GM12865 (cell line): ENCODE measurements at regions not wholly inside any gene's neighbourhood (a gene's known extent, or its start where the extent isn't known, plus 50 kb on each side); places are given as distances from the start of the nearest gene placed in this dataset.

Source experiments
- DNase-seq: peaks from one replicate; pipeline ENCODE4 v3.0.0; 2010; ENCODE audit warnings: low read depth
- H3K4me3 ChIP-seq: 2 replicates; pipeline ENCODE4 v1.5.1; 2011; ENCODE audit warnings: mild to moderate bottlenecking, low read depth, low read length, control low read depth
- CTCF ChIP-seq: IDR thresholded peaks from 2 replicates; pipeline ENCODE4 v1.5.1; 2011; ENCODE audit warnings: low read length, control low read depth, low read depth, inconsistent platforms; ENCODE audit not compliant: insufficient read depth; ENCODE audit errors: missing control alignments

- H3K4me3 ChIP-seq = no peak overlapping the region
- no peak for TF ChIP-seq CTCF
- DNase-seq = no peak
Observed at GRCh38 chr1:219350172-219350931, 176.7 kb downstream of the LYPLAL1 start.

- no peak for DNase-seq
- no peak overlapping the region for H3K4me3 ChIP-seq
- TF ChIP-seq CTCF = no peak
Observed at GRCh38 chr1:219347921-219348391, 174.3 kb downstream of the LYPLAL1 start.

GRCh38 chr1:219347376-219347775 lies 173.7 kb downstream of the LYPLAL1 start:
- no peak for DNase-seq
- no peak for TF ChIP-seq CTCF

GRCh38 chr1:219345953-219346352 lies 172.3 kb downstream of the LYPLAL1 start:
- DNase-seq = no peak
- no peak overlapping the region for H3K4me3 ChIP-seq
- TF ChIP-seq CTCF = no peak

More at GRCh38 chr1:219347376-219347775, 173.7 kb downstream of the LYPLAL1 start:
- H3K4me3 ChIP-seq = no peak overlapping the region

- TF ChIP-seq CTCF = no peak
- no peak for DNase-seq
Observed at GRCh38 chr1:219342836-219343235, 169.2 kb downstream of the LYPLAL1 start.

GRCh38 chr1:219340796-219341195 lies 167.1 kb downstream of the LYPLAL1 start:
- no peak for TF ChIP-seq CTCF
- DNase-seq = no peak
- H3K4me3 ChIP-seq = no peak overlapping the region

More at GRCh38 chr1:219342836-219343235, 169.2 kb downstream of the LYPLAL1 start:
- no peak overlapping the region for H3K4me3 ChIP-seq

GRCh38 chr1:219339466-219339865 lies 165.8 kb downstream of the LYPLAL1 start:
- no peak for TF ChIP-seq CTCF

More at GRCh38 chr1:219339466-219339865, 165.8 kb downstream of the LYPLAL1 start:
- no peak for DNase-seq
- no peak overlapping the region for H3K4me3 ChIP-seq
